Neural cell (in vitro differentiated cells): ENCODE measurements at regions not wholly inside any gene's neighbourhood (a gene's known extent, or its start where the extent isn't known, plus 50 kb on each side); places are given as distances from the start of the nearest gene placed in this dataset.

Experiments used
- H2AFZ ChIP-seq: fragments of 200-600, 300-800 bp; sonication (generic), shearing (Covaris generic); 2 replicates; pipeline ENCODE4 v1.6.0; 2014; ENCODE audit warnings: low read depth, mild to moderate bottlenecking, antibody characterized with exemption, low read length, moderate library complexity
- H3F3A ChIP-seq: fragments of 200-600 bp; shearing (Covaris generic); 2 replicates; pipeline ENCODE4 v1.6.1; 2016; ENCODE audit warnings: mild to moderate bottlenecking, moderate library complexity, mixed read lengths, antibody characterized with exemption, low read length; ENCODE audit not compliant: insufficient read depth, poor library complexity, severe bottlenecking
- H3K27ac ChIP-seq: fragments of 200-600, 300-800 bp; sonication (generic), shearing (Covaris generic); 2 replicates; pipeline ENCODE4 v1.5.1; 2014; ENCODE audit warnings: mild to moderate bottlenecking, low read length, moderate library complexity
- H3K27me3 ChIP-seq: fragments of 300-800, 200-600 bp; sonication (generic), shearing (Covaris generic); 2 replicates; pipeline ENCODE4 v1.6.0; 2014; ENCODE audit warnings: mild to moderate bottlenecking, low read depth, low read length, moderate library complexity; ENCODE audit not compliant: insufficient read depth
- H3K36me3 ChIP-seq: fragments of 300-800, 200-600 bp; sonication (generic), shearing (Covaris generic); 2 replicates; pipeline ENCODE4 v1.5.1; 2014; ENCODE audit warnings: mild to moderate bottlenecking, antibody characterized with exemption, low read length, moderate library complexity; ENCODE audit not compliant: insufficient read depth
- H3K4me2 ChIP-seq: fragments of 300-800, 200-600 bp; sonication (generic), shearing (Covaris generic); 2 replicates; pipeline ENCODE4 v1.6.0; 2014; ENCODE audit warnings: mild to moderate bottlenecking, low read length
- H3K4me3 ChIP-seq: fragments of 300-800, 200-600 bp; sonication (generic), shearing (Covaris generic); 2 replicates; pipeline ENCODE4 v1.5.1; 2014; ENCODE audit warnings: mild to moderate bottlenecking, low read length, moderate library complexity
- H3K79me2 ChIP-seq: fragments of 200-600 bp; shearing (Covaris generic); replicated peaks from 2 replicates; pipeline ENCODE4 v1.6.0; 2014; ENCODE audit warnings: mild to moderate bottlenecking, low read length, moderate library complexity; ENCODE audit not compliant: insufficient read depth
- H3K9ac ChIP-seq: fragments of 300-800, 200-600 bp; sonication (generic), shearing (Covaris generic); 2 replicates; pipeline ENCODE4 v1.6.1; 2016; ENCODE audit warnings: mild to moderate bottlenecking, low read length, mixed read lengths
- H3K9me2 ChIP-seq: fragments of 200-600 bp; shearing (Covaris generic); 2 replicates; pipeline ENCODE4 v1.6.1; 2016; ENCODE audit warnings: mild to moderate bottlenecking, low read length, mixed read lengths; ENCODE audit not compliant: insufficient read depth
- H3K9me3 ChIP-seq: fragments of 200-600, 300-800 bp; sonication (generic), shearing (Covaris generic); 2 replicates; pipeline ENCODE4 v1.6.1; 2016; ENCODE audit warnings: mild to moderate bottlenecking, mixed run types, low read length, moderate library complexity, mixed read lengths
- H4K20me1 ChIP-seq: fragments of 200-600 bp; shearing (Covaris generic); 2 replicates; pipeline ENCODE4 v1.6.1; 2016; ENCODE audit warnings: mild to moderate bottlenecking, mixed run types; ENCODE audit not compliant: insufficient read depth
- CTCF ChIP-seq: fragments of 450-650 bp; IDR thresholded peaks from 2 replicates; pipeline ENCODE4 v1.5.1; 2014; ENCODE audit warnings: antibody characterized with exemption, mild to moderate bottlenecking, moderate library complexity; ENCODE audit not compliant: poor library complexity, severe bottlenecking
- EP300 ChIP-seq: fragments of 450-650 bp; conservative IDR thresholded peaks from 2 replicates; pipeline ENCODE4 v1.6.1; 2014; ENCODE audit warnings: antibody characterized with exemption, mild to moderate bottlenecking, moderate library complexity; ENCODE audit not compliant: poor library complexity, severe bottlenecking
- EZH2 ChIP-seq: fragments of 200-600, 300-800 bp; shearing (Covaris generic), sonication (generic); IDR thresholded peaks from 2 replicates; pipeline ENCODE4 v1.6.1; 2014; ENCODE audit warnings: antibody characterized with exemption, low read length, borderline replicate concordance, mild to moderate bottlenecking; ENCODE audit not compliant: insufficient read depth, poor library complexity, severe bottlenecking
- MXI1 ChIP-seq: fragments of 450-650 bp; conservative IDR thresholded peaks from 2 replicates; pipeline ENCODE4 v1.6.1; 2014; ENCODE audit warnings: antibody characterized with exemption, mild to moderate bottlenecking; ENCODE audit not compliant: poor library complexity, severe bottlenecking
- POLR2AphosphoS5 ChIP-seq: IDR thresholded peaks from 2 replicates; pipeline ENCODE4 v1.6.1; 2012
- RAD21 ChIP-seq: fragments of 450-650 bp; conservative IDR thresholded peaks from 2 replicates; pipeline ENCODE4 v1.6.1; 2014; ENCODE audit warnings: antibody characterized with exemption, mild to moderate bottlenecking, moderate library complexity
- REST ChIP-seq: IDR thresholded peaks from 2 replicates; pipeline ENCODE4 v1.6.1; 2012; ENCODE audit warnings: borderline replicate concordance
- SMC3 ChIP-seq: fragments of 450-650 bp; conservative IDR thresholded peaks from 2 replicates; pipeline ENCODE4 v1.6.1; 2014; ENCODE audit warnings: antibody characterized with exemption, mild to moderate bottlenecking, moderate library complexity; ENCODE audit not compliant: poor library complexity
- TAF1 ChIP-seq: IDR thresholded peaks from 2 replicates; pipeline ENCODE4 v1.6.1; 2012; ENCODE audit warnings: low read depth

GRCh38 chr1:4482526-4482925 lies 171.9 kb upstream of the AJAP1 start:
- TF ChIP-seq MXI1 (no peak), TAF1 (no peak), REST (no peak), EZH2 (no peak), CTCF (no peak), RAD21 (no peak), POLR2AphosphoS5 (no peak), EP300 (no peak), SMC3 (no peak)
- no peak overlapping the region for H3K27ac ChIP-seq

GRCh38 chr1:4483021-4483625 lies 171.3 kb upstream of the AJAP1 start:
- Histone ChIP-seq H3K79me2 (no peaks in the 10 kb centered on the region), H3K4me3 (no peak overlapping the region), H3K9me3 (no peaks in the 10 kb centered on the region), H3K36me3 (no peaks in the 10 kb centered on the region), H4K20me1 (no peaks in the 10 kb centered on the region), H3F3A (no peaks in the 10 kb centered on the region), H2AFZ (no peak overlapping the region), H3K4me2 (no peak overlapping the region), H3K27ac (no peak overlapping the region), H3K9ac (no peak overlapping the region), H3K27me3 (no peaks in the 10 kb centered on the region), H3K9me2 (no peaks in the 10 kb centered on the region)
- TF ChIP-seq EP300: no peak
- no peak for TF ChIP-seq POLR2AphosphoS5
- no peak for TF ChIP-seq TAF1
- no peak for TF ChIP-seq MXI1
- TF ChIP-seq RAD21: no peak
- no peak for TF ChIP-seq SMC3
- no peak for TF ChIP-seq REST
- TF ChIP-seq EZH2: no peak

More at GRCh38 chr1:4482526-4482925, 171.9 kb upstream of the AJAP1 start:
- Histone ChIP-seq H3K9me2 (no peaks in the 10 kb centered on the region), H3K9ac (no peak overlapping the region), H3K36me3 (no peaks in the 10 kb centered on the region), H3K9me3 (no peaks in the 10 kb centered on the region), H4K20me1 (no peaks in the 10 kb centered on the region), H3K4me3 (no peak overlapping the region), H3K4me2 (no peak overlapping the region), H2AFZ (no peak overlapping the region), H3K27me3 (no peaks in the 10 kb centered on the region), H3K79me2 (no peaks in the 10 kb centered on the region), H3F3A (no peaks in the 10 kb centered on the region)
